Loucy (cell line): ENCODE measurements at regions not wholly inside any gene's neighbourhood (a gene's known extent, or its start where the extent isn't known, plus 50 kb on each side); places are given as distances from the start of the nearest gene placed in this dataset.
"Not testable (repeated sequence)": the region's sequence is repeated elsewhere in the genome, so short reads cannot be mapped to it uniquely, and the experiment has no call there.

Experiments
- H2AFZ ChIP-seq: fragments of 200-600 bp; sonication (generic); 2 replicates; pipeline ENCODE4 v1.6.0; 2016; ENCODE audit warnings: antibody characterized with exemption, mild to moderate bottlenecking, low read length, moderate library complexity
- H3F3A ChIP-seq: fragments of 200-600 bp; 2 replicates; pipeline ENCODE4 v1.6.0; 2016; ENCODE audit warnings: antibody characterized with exemption, low read depth, mild to moderate bottlenecking
- H3K27me3 ChIP-seq: fragments of 200-600 bp; sonication (generic); 2 replicates; pipeline ENCODE4 v1.6.1; 2014; ENCODE audit warnings: low read length, mild to moderate bottlenecking; ENCODE audit not compliant: insufficient read depth, poor library complexity, severe bottlenecking
- H3K36me3 ChIP-seq: fragments of 200-600 bp; sonication (generic); 2 replicates; pipeline ENCODE4 v1.6.1; 2016; ENCODE audit warnings: low read length; ENCODE audit not compliant: insufficient read depth
- H3K4me1 ChIP-seq: fragments of 200-600 bp; sonication (generic); 2 replicates; pipeline ENCODE4 v1.5.1; 2014; ENCODE audit warnings: low read length, mild to moderate bottlenecking; ENCODE audit not compliant: insufficient read depth, poor library complexity, severe bottlenecking
- H3K4me2 ChIP-seq: fragments of 200-600 bp; sonication (generic); 2 replicates; pipeline ENCODE4 v1.6.0; 2014; ENCODE audit warnings: antibody characterized with exemption, low read length, low read depth, mild to moderate bottlenecking; ENCODE audit not compliant: poor library complexity, severe bottlenecking
- H3K4me3 ChIP-seq: fragments of 200-600 bp; sonication (generic); 2 replicates; pipeline ENCODE4 v1.5.1; 2014; ENCODE audit warnings: low read length, mild to moderate bottlenecking, mixed read lengths; ENCODE audit not compliant: poor library complexity, severe bottlenecking
- H3K79me2 ChIP-seq: fragments of 200-600 bp; sonication (generic); 2 replicates; pipeline ENCODE4 v1.6.1; 2014; ENCODE audit warnings: low read length; ENCODE audit not compliant: insufficient read depth
- H3K9ac ChIP-seq: fragments of 200-600 bp; sonication (generic); 2 replicates; pipeline ENCODE4 v1.6.0; 2014; ENCODE audit warnings: mild to moderate bottlenecking, low read depth, low read length, moderate library complexity; ENCODE audit not compliant: poor library complexity, severe bottlenecking
- H3K9me2 ChIP-seq: fragments of 200-600 bp; sonication (generic); replicated peaks from 2 replicates; pipeline ENCODE4 v1.6.1; 2016; ENCODE audit warnings: low read depth, low read length, mixed read lengths
- H3K9me3 ChIP-seq: fragments of 200-600 bp; sonication (generic); 2 replicates; pipeline ENCODE4 v1.6.1; 2014; ENCODE audit warnings: mild to moderate bottlenecking, antibody characterized with exemption, low read length, low read depth; ENCODE audit not compliant: insufficient read depth
- H4K20me1 ChIP-seq: fragments of 200-600 bp; sonication (generic); 2 replicates; pipeline ENCODE4 v1.6.0; 2014; ENCODE audit warnings: antibody characterized with exemption, low read length, mild to moderate bottlenecking; ENCODE audit not compliant: insufficient read depth, poor library complexity, severe bottlenecking
- EZH2phosphoT487 ChIP-seq: fragments of 200-600 bp; IDR thresholded peaks from 2 replicates; pipeline ENCODE4 v1.6.1; 2018; ENCODE audit warnings: antibody characterized with exemption, mild to moderate bottlenecking, moderate library complexity, borderline replicate concordance
- TF ChIP-seq, protein P1 (sequence below): fragments of 200-600 bp; sonication (generic); conservative IDR thresholded peaks from 2 replicates; pipeline ENCODE4 v1.5.1; 2014; ENCODE audit warnings: mild to moderate bottlenecking, antibody characterized with exemption, low read length

DNA sequence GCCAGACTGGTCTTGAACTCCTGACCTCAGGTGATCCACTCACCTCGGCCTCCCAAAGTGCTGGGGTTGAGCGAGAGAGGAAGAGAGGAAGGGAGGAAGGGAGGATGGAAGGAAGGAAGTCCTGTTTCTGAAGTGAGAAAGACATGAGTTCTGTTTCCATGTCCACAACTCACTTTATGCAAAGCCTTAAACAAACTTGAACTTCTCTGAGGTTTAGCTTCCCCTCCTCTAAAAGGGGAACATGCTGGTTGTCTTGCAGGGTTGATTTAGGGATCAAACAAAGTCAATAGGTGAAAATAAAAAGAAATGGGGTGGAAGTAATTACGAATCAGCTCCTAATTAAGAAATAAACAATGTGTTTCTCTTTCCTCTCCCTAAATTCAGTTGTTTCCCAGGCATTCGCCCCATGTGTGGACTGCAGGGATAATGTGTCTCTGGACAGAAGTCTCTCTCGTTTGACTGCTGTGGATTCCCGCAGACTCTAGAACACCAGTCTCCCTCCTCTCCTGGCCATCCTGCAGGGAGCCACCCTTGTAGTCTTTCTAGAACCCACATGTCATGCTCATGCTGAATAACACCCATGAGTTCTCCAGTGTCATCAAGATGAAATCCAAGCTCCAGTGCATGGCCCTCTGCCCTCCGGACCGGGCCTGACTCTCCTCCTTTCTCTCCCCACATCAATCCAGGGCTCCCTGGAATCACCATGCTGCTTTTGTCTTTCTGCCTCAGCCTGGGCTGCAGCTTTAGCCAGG, 229.3 kb upstream of the TRIB2 start:
- Histone ChIP-seq H3K9me3 (peaks cover 3% of the 10 kb centered on the region; the same call in 1 of the 2 replicates), H3K4me3 (no peak overlapping the region), H3K4me1 (peaks cover 23% of the 10 kb centered on the region), H3K4me2 (no peak overlapping the region), H3K79me2 (no peaks in the 10 kb centered on the region), H4K20me1 (no peaks in the 10 kb centered on the region), H3K27me3 (no peaks in the 10 kb centered on the region), H2AFZ (0 out of 2 replicates have a peak overlapping the region, but pooled peaks have one; percentile 83), H3K9ac (peak overlapping the region; percentile 4), H3F3A (no peaks in the 10 kb centered on the region), H3K36me3 (no peaks in the 10 kb centered on the region), H3K9me2 (no peaks in the 10 kb centered on the region)
- no peak for TF ChIP-seq EZH2phosphoT487
- TF ChIP-seq, protein P1, sequence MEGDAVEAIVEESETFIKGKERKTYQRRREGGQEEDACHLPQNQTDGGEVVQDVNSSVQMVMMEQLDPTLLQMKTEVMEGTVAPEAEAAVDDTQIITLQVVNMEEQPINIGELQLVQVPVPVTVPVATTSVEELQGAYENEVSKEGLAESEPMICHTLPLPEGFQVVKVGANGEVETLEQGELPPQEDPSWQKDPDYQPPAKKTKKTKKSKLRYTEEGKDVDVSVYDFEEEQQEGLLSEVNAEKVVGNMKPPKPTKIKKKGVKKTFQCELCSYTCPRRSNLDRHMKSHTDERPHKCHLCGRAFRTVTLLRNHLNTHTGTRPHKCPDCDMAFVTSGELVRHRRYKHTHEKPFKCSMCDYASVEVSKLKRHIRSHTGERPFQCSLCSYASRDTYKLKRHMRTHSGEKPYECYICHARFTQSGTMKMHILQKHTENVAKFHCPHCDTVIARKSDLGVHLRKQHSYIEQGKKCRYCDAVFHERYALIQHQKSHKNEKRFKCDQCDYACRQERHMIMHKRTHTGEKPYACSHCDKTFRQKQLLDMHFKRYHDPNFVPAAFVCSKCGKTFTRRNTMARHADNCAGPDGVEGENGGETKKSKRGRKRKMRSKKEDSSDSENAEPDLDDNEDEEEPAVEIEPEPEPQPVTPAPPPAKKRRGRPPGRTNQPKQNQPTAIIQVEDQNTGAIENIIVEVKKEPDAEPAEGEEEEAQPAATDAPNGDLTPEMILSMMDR: no peak

DNA sequence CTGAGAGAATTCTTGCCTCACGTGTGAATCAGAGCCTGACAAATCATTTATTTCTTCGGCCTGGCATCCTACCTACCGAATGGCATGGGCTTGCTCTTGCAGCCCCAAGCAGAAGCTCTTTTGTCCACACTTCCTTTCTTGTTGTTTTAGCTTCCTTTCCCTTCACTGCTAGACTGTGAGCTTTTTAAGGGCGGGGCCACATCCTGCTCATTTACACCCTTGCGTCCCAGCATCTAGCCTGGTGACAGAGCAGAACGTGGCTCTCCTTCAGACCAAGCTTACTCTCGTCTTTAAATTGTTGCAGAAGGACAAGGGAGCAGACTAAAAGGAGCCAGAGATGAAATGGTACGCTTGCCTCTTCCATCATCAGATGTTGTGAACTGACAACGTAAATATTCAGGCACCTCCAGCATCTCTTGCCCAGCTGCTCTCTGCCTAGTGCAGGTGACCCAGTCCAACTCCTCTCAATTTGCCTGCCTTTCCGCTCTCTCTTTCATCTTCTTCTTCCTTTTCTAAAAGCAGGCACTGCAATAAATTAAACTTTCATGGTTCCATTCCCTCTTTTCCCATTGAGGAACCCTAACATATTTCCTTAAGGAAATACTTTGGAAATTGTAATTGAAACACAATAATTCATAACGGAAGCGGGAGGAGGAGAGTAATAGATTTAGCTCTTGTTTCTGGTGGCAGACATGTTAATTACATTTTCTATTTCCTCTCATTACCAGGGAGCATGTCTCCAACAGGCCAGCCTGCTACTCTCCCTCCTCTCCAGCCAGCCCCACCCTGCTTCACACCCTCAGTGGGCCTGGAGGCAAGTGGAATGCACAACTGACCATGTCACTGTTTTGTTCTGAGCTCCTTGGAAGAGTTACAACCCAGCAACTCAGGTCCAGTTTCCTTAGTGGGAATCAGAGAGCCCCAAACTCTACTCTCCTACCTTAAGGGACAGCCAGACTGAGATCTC, 228.1 kb upstream of the TRIB2 start:
- H2AFZ ChIP-seq: peak overlapping the region; percentile 83

DNA sequence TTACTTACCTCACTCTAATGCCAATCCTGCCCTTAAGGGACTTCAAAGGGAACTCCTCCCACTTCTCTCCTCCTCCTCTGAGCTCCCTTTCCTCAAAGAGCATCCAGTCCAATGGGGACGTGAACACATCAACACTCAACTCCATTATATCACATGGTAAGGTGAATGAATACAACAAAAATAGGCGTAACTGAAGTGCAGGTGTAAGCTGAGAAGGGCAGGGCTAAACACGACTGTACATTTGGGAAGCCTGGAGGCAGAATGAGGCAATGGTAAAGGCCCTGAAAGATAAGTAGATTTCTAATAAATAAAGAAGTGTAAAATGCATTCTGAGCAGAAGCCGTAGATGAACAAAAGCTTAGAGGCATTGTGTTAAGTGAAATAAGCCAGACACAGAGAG, 226.1 kb upstream of the TRIB2 start:
- no peak overlapping the region for H3K4me3 ChIP-seq
- peak overlapping the region; percentile 65; the same call in 1 of the 2 replicates for H2AFZ ChIP-seq
- peaks cover 25% of the 10 kb centered on the region for H3K4me1 ChIP-seq
- no peaks in the 10 kb centered on the region for H3K27me3 ChIP-seq
- H3K9me3 ChIP-seq: no peaks in the 10 kb centered on the region
- no peak overlapping the region for H3K9ac ChIP-seq
- H4K20me1 ChIP-seq: no peaks in the 10 kb centered on the region
- H3K79me2 ChIP-seq: no peaks in the 10 kb centered on the region
- TF ChIP-seq EZH2phosphoT487: no peak
- TF ChIP-seq, protein P1: no peak
- H3F3A ChIP-seq: no peaks in the 10 kb centered on the region
- no peaks in the 10 kb centered on the region for H3K36me3 ChIP-seq
- no peaks in the 10 kb centered on the region for H3K9me2 ChIP-seq
- no peak overlapping the region for H3K4me2 ChIP-seq

More for the DNA sequence above, 228.1 kb upstream of the TRIB2 start:
- H3K9me3 ChIP-seq: peaks cover 3% of the 10 kb centered on the region; the same call in 1 of the 2 replicates
- TF ChIP-seq, protein P1: no peak
- no peak for TF ChIP-seq EZH2phosphoT487
- no peaks in the 10 kb centered on the region for H3K9me2 ChIP-seq
- H3F3A ChIP-seq: no peaks in the 10 kb centered on the region
- no peaks in the 10 kb centered on the region for H4K20me1 ChIP-seq
- no peaks in the 10 kb centered on the region for H3K36me3 ChIP-seq
- H3K4me1 ChIP-seq: peaks cover 23% of the 10 kb centered on the region
- no peak overlapping the region for H3K4me3 ChIP-seq
- H3K9ac ChIP-seq: peak overlapping the region; percentile 4
- no peaks in the 10 kb centered on the region for H3K27me3 ChIP-seq
- H3K79me2 ChIP-seq: no peaks in the 10 kb centered on the region
- H3K4me2 ChIP-seq: peak overlapping the region; percentile 29

DNA sequence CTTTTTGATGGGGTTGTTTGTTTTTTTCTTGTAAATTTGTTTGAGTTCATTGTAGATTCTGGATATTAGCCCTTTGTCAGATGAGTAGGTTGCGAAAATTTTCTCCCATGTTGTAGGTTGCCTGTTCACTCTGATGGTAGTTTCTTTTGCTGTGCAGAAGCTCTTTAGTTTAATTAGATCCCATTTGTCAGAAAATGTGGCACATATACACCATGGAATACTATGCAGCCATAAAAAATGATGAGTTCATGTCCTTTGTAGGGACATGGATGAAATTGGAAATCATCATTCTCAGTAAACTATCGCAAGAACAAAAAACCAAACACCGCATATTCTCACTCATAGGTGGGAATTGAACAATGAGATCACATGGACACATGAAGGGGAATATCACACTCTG, 224.4 kb upstream of the TRIB2 start:
- H3K9me3 ChIP-seq, H3K4me3 ChIP-seq, H2AFZ ChIP-seq, H3K9me2 ChIP-seq, H3K4me2 ChIP-seq, H3K27me3 ChIP-seq, H3K79me2 ChIP-seq, H3F3A ChIP-seq, H3K9ac ChIP-seq, H4K20me1 ChIP-seq, H3K36me3 ChIP-seq: not testable (repeated sequence)
- H3K4me1 ChIP-seq: peaks cover 29% of the 10 kb centered on the region
